A673 (cell line): ENCODE measurements at regions not wholly inside any gene's neighbourhood (a gene's known extent, or its start where the extent isn't known, plus 50 kb on each side); places are given as distances from the start of the nearest gene placed in this dataset.

ENCODE experiments used
- BruUV-seq: library from RNA; stranded (reverse); fragments of 400-500 nt; replicated peaks from 2 replicates; lab custom pipeline; 2021; lab: Mats Ljungman, UMichigan
- CTCF ChIA-PET: fragments of 300-600 bp; sonication (Branson Sonifier 250); formaldehyde crosslinking; loops from one replicate; lab custom pipeline; 2022; ENCODE audit warnings: antibody characterized with exemption; lab: Charles Lee
- POLR2A ChIA-PET: fragments of 300-600 bp; sonication (Branson Sonifier 250); formaldehyde crosslinking; loops from one replicate; lab custom pipeline; 2022; ENCODE audit warnings: antibody characterized with exemption; ENCODE audit not compliant: low non-redundant PET; lab: Charles Lee
- DNase-seq: peaks from one replicate; pipeline ENCODE4 v3.0.0-alpha.2; 2015; ENCODE audit warnings: low spot score
- H3K27ac ChIP-seq: fragments of 200-600 bp; sonication (generic); 2 replicates; pipeline ENCODE4 v1.5.1; 2016; ENCODE audit warnings: mixed run types, low read depth, mild to moderate bottlenecking, mixed read lengths, antibody characterized with exemption, low read length; ENCODE audit not compliant: poor library complexity, severe bottlenecking
- H3K27me3 ChIP-seq: fragments of 200-600 bp; sonication (generic); replicated peaks from 2 replicates; pipeline ENCODE4 v1.6.1; 2017; ENCODE audit warnings: mixed run types, low read depth, mild to moderate bottlenecking, mixed read lengths, antibody characterized with exemption, low read length; ENCODE audit not compliant: insufficient read depth, poor library complexity
- H3K36me3 ChIP-seq: fragments of 200-600 bp; sonication (generic); 2 replicates; pipeline ENCODE4 v1.6.1; 2016; ENCODE audit warnings: mixed run types, mild to moderate bottlenecking, mixed read lengths, antibody characterized with exemption, low read length; ENCODE audit not compliant: insufficient read depth, poor library complexity, severe bottlenecking
- H3K4me1 ChIP-seq: fragments of 200-600 bp; sonication (generic); 2 replicates; pipeline ENCODE4 v1.6.1; 2017; ENCODE audit warnings: mixed run types, mild to moderate bottlenecking, mixed read lengths, antibody characterized with exemption, low read length; ENCODE audit not compliant: insufficient read depth, poor library complexity, severe bottlenecking
- H3K4me3 ChIP-seq: fragments of 200-600 bp; sonication (generic); 2 replicates; pipeline ENCODE4 v1.5.1; 2016; ENCODE audit warnings: low read depth, mixed run types, mild to moderate bottlenecking, mixed read lengths, low read length; ENCODE audit not compliant: poor library complexity, severe bottlenecking
- H3K9me3 ChIP-seq: fragments of 200-600 bp; sonication (generic); 2 replicates; pipeline ENCODE4 v1.6.1; 2016; ENCODE audit warnings: mixed run types, low read depth, mild to moderate bottlenecking, mixed read lengths, antibody characterized with exemption, low read length; ENCODE audit not compliant: poor library complexity, severe bottlenecking
- CTCF ChIP-seq: fragments of 300-800, 200-600 bp; sonication (generic); conservative IDR thresholded peaks from 2 replicates; pipeline ENCODE4 v1.5.1; 2017; ENCODE audit warnings: low read depth, mild to moderate bottlenecking, antibody characterized with exemption, low read length, moderate library complexity, mixed read lengths
- EZH2 ChIP-seq: fragments of 200-600 bp; sonication (generic); IDR thresholded peaks from 2 replicates; pipeline ENCODE4 v1.6.1; 2017; ENCODE audit warnings: borderline replicate concordance, low read depth, mild to moderate bottlenecking, mixed read lengths, antibody characterized with exemption, low read length; ENCODE audit not compliant: poor library complexity, severe bottlenecking
- intact Hi-C: fragments of 100-400 bp; cut with micrococcal nuclease; formaldehyde crosslinking; loops from one replicate; pipeline ENCODE4 v1.10.0; 2022; ENCODE audit not compliant: unreplicated experiment

- no TSS peak for BruUV-seq
- CTCF ChIA-PET: no interaction called here
- Histone ChIP-seq H3K9me3 (no peaks in the 10 kb centered on the region), H3K4me1 (no peaks in the 10 kb centered on the region), H3K27me3 (peaks cover 10% of the 10 kb centered on the region), H3K27ac (no peak overlapping the region), H3K36me3 (no peaks in the 10 kb centered on the region), H3K4me3 (no peak overlapping the region)
- intact Hi-C loops: no loop called here
- TF ChIP-seq EZH2 (no peak), CTCF (no peak)
- POLR2A ChIA-PET: no interaction called here
- DNase-seq: no peak
Measured at GRCh38 chr12:64937452-64937851, 113.0 kb downstream of the TBC1D30 start.

GRCh38 chr12:64938179-64938578 is 113.7 kb downstream of the TBC1D30 start:
- Histone ChIP-seq H3K4me3 (no peak overlapping the region), H3K9me3 (no peaks in the 10 kb centered on the region), H3K27ac (no peak overlapping the region), H3K4me1 (no peaks in the 10 kb centered on the region), H3K36me3 (no peaks in the 10 kb centered on the region), H3K27me3 (peaks cover 6% of the 10 kb centered on the region)
- no TSS peak for BruUV-seq
- DNase-seq: no peak
- ChIA-PET POLR2A (no interaction called here), CTCF (no interaction called here)
- intact Hi-C loops: no loop called here
- TF ChIP-seq CTCF (no peak), EZH2 (no peak)

DNA sequence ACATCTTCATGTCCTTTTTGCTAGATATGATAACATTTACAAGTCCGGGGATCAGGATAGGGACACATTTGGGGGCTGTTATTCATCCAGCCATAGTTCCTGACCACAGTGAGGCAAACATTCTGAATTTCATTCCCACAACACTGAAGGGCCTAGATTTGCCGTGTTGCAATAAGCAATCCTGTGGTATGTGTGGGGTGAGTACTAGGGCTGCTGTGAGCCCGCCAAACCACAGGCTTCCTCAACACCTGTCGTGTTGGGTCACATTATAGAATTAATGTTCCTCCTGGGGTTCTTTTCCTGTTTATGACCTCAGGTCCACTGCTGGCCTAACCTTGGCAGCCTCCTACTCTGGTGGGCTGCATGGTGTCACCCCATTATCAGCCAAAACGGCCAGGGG is 119.2 kb downstream of the TBC1D30 start:
- H3K27me3 ChIP-seq: no peaks in the 10 kb centered on the region
- H3K27ac ChIP-seq: no peak overlapping the region
- CTCF ChIA-PET: no interaction called here
- no peak overlapping the region for H3K4me3 ChIP-seq
- TF ChIP-seq EZH2 (no peak), CTCF (no peak)
- no peaks in the 10 kb centered on the region for H3K9me3 ChIP-seq
- H3K36me3 ChIP-seq: no peaks in the 10 kb centered on the region
- DNase-seq: no peak
- POLR2A ChIA-PET: no interaction called here
- intact Hi-C loops: no loop called here
- BruUV-seq: no TSS peak
- H3K4me1 ChIP-seq: no peaks in the 10 kb centered on the region
